ENCODE measurements at regions not wholly inside any gene's neighbourhood (a gene's known extent, or its start where the extent isn't known, plus 50 kb on each side); places are given as distances from the start of the nearest gene placed in this dataset.

DNA sequence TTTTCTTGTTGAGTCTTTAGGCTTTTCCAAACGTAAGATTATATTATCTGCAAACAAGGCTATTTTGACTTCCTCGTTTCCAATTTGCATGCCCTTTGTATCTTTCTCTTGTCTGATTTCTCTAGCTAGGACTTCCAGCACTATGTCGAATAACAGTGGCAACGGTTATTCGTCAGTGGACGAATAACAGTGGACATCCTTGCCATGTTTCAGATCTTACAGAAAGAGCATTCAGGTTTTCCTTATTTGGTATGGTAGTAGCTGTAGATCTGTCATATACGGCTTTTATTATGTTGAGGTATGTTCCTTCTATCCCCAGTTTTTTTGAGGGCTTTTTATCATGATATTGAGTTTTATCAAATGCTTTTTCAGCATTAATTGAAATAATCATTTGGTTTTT lies 634.6 kb upstream of the ADGRL3 start:
- TF ChIP-seq, protein P1, sequence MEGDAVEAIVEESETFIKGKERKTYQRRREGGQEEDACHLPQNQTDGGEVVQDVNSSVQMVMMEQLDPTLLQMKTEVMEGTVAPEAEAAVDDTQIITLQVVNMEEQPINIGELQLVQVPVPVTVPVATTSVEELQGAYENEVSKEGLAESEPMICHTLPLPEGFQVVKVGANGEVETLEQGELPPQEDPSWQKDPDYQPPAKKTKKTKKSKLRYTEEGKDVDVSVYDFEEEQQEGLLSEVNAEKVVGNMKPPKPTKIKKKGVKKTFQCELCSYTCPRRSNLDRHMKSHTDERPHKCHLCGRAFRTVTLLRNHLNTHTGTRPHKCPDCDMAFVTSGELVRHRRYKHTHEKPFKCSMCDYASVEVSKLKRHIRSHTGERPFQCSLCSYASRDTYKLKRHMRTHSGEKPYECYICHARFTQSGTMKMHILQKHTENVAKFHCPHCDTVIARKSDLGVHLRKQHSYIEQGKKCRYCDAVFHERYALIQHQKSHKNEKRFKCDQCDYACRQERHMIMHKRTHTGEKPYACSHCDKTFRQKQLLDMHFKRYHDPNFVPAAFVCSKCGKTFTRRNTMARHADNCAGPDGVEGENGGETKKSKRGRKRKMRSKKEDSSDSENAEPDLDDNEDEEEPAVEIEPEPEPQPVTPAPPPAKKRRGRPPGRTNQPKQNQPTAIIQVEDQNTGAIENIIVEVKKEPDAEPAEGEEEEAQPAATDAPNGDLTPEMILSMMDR (IDR thresholded peaks at IDR 0.05; ENCODE audit: insufficient read depth, low read depth, low read length, missing control alignments): no peak
- no peak for DNase-seq (ENCODE audit: low read depth)
- no peak overlapping the region for H3K4me3 ChIP-seq (ENCODE audit: low read length)

DNA sequence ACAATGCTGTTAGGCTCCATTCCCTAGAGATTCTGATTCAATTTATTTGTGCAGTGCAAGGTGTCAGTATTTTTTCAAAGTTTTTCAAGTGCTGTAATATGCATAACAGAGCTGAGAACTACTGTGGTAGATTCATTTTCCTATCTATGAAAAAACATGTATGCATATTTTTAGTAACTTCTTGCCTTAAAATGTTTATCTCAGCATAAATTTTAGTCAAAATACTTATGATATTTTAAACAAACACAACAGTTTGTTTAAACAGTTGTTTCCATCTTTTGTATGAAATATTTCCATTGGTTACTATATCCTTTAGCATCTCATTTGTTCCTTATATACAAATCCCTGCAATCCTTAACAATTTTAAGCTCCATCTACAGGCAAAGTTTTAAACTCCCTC lies 624.8 kb upstream of the ADGRL3 start:
- TF ChIP-seq, protein P1 (IDR thresholded peaks at IDR 0.05; ENCODE audit: insufficient read depth, low read depth, low read length, missing control alignments): no peak
- no peak overlapping the region for H3K4me3 ChIP-seq (ENCODE audit: low read length)
- DNase-seq (ENCODE audit: low read depth): no peak

DNA sequence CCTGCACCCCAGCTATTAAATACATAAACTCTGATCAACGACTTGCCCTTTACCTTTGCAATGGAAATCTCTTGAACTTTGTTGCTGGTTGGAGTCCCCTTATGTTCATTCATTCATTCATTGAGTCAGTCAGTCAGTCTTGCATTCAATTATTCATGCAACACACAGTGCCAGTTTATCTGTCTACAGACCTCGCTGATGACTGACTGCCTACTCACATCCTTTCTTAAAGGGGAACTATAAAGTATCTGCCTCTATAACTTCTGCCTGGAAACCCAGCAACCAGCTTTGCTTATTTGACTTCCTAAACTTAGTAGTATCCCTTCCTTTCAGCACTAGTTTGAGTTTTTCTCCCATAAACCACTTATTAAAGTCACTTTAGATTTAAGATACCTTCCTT lies 620.8 kb upstream of the ADGRL3 start:
- peak; percentile 73 for DNase-seq (ENCODE audit: low read depth)
- TF ChIP-seq, protein P1 (IDR thresholded peaks at IDR 0.05; ENCODE audit: insufficient read depth, low read depth, low read length, missing control alignments): no peak
- H3K4me3 ChIP-seq (ENCODE audit: low read length): no peak overlapping the region

DNA sequence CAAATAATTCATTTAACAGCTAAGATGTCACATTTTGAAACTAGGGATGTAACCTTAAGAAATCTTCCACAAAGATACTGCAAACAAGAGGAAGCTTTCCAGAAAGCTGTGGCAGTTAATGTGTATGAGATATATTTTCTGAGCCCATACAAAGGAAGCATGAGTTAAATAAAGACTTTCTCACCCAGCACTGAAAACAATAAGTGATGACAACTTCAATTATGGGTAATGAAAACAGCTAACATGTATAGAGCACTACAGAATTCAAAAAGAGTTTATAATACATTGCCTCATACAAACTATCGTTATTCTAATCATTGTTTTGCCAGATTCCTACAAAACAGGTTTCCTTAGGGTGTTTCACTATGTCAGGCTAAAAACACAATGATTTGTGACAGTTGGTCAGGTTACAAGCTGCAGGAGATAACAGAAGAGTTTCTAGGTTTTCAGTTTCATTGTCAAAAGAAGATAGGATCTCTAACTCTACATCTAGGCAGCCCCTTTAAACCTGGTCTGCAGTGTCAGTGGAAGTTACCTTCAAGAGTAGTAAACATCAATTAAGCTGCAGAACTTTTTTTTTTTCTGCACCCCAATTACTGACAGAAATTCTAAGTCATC lies 618.1 kb upstream of the ADGRL3 start:
- no peak for DNase-seq (ENCODE audit: low read depth)
- TF ChIP-seq, protein P1 (IDR thresholded peaks at IDR 0.05; ENCODE audit: insufficient read depth, low read depth, low read length, missing control alignments): no peak
- H3K4me3 ChIP-seq (ENCODE audit: low read length): no peak overlapping the region

DNA sequence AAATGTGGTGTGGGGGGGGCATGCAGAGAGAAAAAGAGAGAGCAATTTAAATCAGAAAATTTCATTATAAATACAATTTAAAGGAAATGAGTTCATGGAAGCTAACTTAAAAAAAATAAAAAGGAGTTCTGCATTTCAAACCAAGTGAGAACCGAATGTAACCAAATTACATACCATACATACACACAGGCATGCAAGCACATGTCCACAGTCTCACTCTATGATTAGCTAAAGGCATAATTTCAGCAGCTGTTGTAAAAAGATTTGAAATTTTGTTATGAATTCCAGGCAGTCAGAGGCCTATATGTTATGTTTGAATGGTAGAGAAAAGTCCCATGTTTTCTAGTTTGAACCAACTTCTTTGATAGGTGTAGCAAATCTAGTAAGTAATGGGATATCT lies 611.6 kb upstream of the ADGRL3 start:
- DNase-seq (ENCODE audit: low read depth): peak; percentile 79

DNA sequence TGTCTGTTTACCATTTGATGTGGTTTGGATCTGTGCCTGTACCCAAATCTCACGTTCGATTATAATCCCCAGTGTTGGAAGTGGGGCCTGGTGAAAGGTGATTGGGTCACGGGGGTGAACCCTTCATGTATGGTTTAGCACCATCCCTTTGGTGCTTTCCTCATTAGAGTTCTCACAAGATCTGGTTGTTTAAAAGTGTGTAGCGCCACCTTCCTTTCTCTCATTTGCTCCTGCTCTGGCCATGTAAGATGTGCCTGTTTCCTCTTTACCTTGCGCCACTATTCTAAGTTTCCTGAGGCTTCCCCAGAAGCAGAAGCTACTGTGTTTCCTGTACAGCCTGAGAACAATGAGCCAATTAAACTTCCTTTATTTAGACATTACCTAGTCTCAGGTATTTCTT lies 610.7 kb upstream of the ADGRL3 start:
- H3K4me3 ChIP-seq (ENCODE audit: low read length): no peak overlapping the region
- DNase-seq (ENCODE audit: low read depth): no peak
- TF ChIP-seq, protein P1 (IDR thresholded peaks at IDR 0.05; ENCODE audit: insufficient read depth, low read depth, low read length, missing control alignments): no peak

More for the DNA sequence above, 611.6 kb upstream of the ADGRL3 start:
- H3K4me3 ChIP-seq (ENCODE audit: low read length): no peak overlapping the region
- TF ChIP-seq, protein P1 (IDR thresholded peaks at IDR 0.05; ENCODE audit: insufficient read depth, low read depth, low read length, missing control alignments): no peak

DNA sequence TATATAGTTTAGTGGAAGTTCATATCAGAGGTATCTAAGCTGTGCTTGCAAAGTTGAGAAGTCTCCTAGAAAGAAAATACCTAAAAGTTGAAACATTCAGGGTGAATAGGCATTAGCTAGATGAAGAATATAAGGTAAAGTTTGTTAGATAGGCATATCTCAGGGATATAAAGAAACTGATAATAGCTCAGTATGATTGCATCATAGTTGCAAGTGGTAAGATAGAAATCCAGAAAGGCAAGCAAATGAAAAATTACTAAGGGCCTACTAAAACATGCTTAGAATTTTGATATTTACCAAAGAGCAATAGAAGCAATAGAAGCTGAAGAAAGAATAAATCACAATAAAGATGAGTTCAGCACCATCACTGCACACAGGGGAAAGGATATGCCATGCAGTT lies 610.0 kb upstream of the ADGRL3 start:
- TF ChIP-seq, protein P1 (IDR thresholded peaks at IDR 0.05; ENCODE audit: insufficient read depth, low read depth, low read length, missing control alignments): no peak
- no peak for DNase-seq (ENCODE audit: low read depth)
- H3K4me3 ChIP-seq (ENCODE audit: low read length): no peak overlapping the region
